ENCODE measurements at regions not wholly inside any gene's neighbourhood (a gene's known extent, or its start where the extent isn't known, plus 50 kb on each side); places are given as distances from the start of the nearest gene placed in this dataset.

GRCh38 chr9:75616841-75617566 is 273.5 kb upstream of the PCSK5 start:
- H2BK5ac ChIP-seq (ENCODE audit: low read length) = no peak overlapping the region
- no peak overlapping the region for H3K23ac ChIP-seq (ENCODE audit: low read length)
- H3K36me3 ChIP-seq (ENCODE audit: control insufficient read depth, insufficient read depth, low read length) = no peaks in the 10 kb centered on the region
- H3K56ac ChIP-seq (ENCODE audit: low read length) = no peak overlapping the region
- WGBS (ENCODE audit: extremely low coverage, insufficient coverage, low lambda C conversion rate) = no CpG with 5 or more reads among the region's 3 CpGs
- H3K9ac ChIP-seq (ENCODE audit: low read length) = no peak overlapping the region
- no peak overlapping the region for H3K4me3 ChIP-seq (ENCODE audit: low read length)
- no peak overlapping the region for H2BK120ac ChIP-seq (ENCODE audit: low read depth, low read length)
- H2AK5ac ChIP-seq (ENCODE audit: low read length) = no peak overlapping the region
- no peaks in the 10 kb centered on the region for H3K79me1 ChIP-seq (ENCODE audit: low read length)
- no peak overlapping the region for H3K18ac ChIP-seq (ENCODE audit: low read length)
- no peak overlapping the region for H3K4ac ChIP-seq (ENCODE audit: low read depth, low read length)
- DNase-seq = no peak
- no peak overlapping the region for H2BK15ac ChIP-seq (replicated peaks; ENCODE audit: low read depth)
- H3K4me2 ChIP-seq (ENCODE audit: low read length) = no peak overlapping the region
- H3K27ac ChIP-seq (ENCODE audit: low read depth, low read length) = no peak overlapping the region
- H4K5ac ChIP-seq (ENCODE audit: low read length) = no peak overlapping the region
- no peaks in the 10 kb centered on the region for H3K27me3 ChIP-seq (ENCODE audit: insufficient read depth, low read length, poor library complexity)
- no peak overlapping the region for H4K8ac ChIP-seq (ENCODE audit: low read depth, low read length)
- H3K4me1 ChIP-seq (ENCODE audit: control insufficient read depth, low read depth, low read length) = no peaks in the 10 kb centered on the region
- H3K79me2 ChIP-seq (ENCODE audit: control insufficient read depth, insufficient read depth, low read length) = no peaks in the 10 kb centered on the region

GRCh38 chr9:75623462-75623861 is 267.0 kb upstream of the PCSK5 start:
- Histone ChIP-seq H3K23ac (ENCODE audit: low read length) (no peak overlapping the region), H3K36me3 (ENCODE audit: control insufficient read depth, insufficient read depth, low read length) (no peaks in the 10 kb centered on the region), H2BK5ac (ENCODE audit: low read length) (no peak overlapping the region), H3K79me2 (ENCODE audit: control insufficient read depth, insufficient read depth, low read length) (no peaks in the 10 kb centered on the region), H4K8ac (ENCODE audit: low read depth, low read length) (no peak overlapping the region), H3K4me2 (ENCODE audit: low read length) (no peak overlapping the region), H3K79me1 (ENCODE audit: low read length) (no peaks in the 10 kb centered on the region), H2AK5ac (ENCODE audit: low read length) (no peak overlapping the region), H2BK15ac (replicated peaks; ENCODE audit: low read depth) (no peak overlapping the region), H2BK120ac (ENCODE audit: low read depth, low read length) (no peak overlapping the region), H3K18ac (ENCODE audit: low read length) (no peak overlapping the region), H3K56ac (ENCODE audit: low read length) (no peak overlapping the region), H3K27ac (ENCODE audit: low read depth, low read length) (no peak overlapping the region), H3K27me3 (ENCODE audit: insufficient read depth, low read length, poor library complexity) (no peaks in the 10 kb centered on the region), H3K4ac (ENCODE audit: low read depth, low read length) (no peak overlapping the region), H3K4me1 (ENCODE audit: control insufficient read depth, low read depth, low read length) (no peaks in the 10 kb centered on the region), H3K9ac (ENCODE audit: low read length) (no peak overlapping the region), H4K5ac (ENCODE audit: low read length) (no peak overlapping the region), H3K4me3 (ENCODE audit: low read length) (no peak overlapping the region)
- no peak for DNase-seq

- Histone ChIP-seq H3K4ac (ENCODE audit: low read depth, low read length) (no peak overlapping the region), H3K4me3 (ENCODE audit: low read length) (no peak overlapping the region), H2BK15ac (replicated peaks; ENCODE audit: low read depth) (no peak overlapping the region), H3K79me2 (ENCODE audit: control insufficient read depth, insufficient read depth, low read length) (no peaks in the 10 kb centered on the region), H3K36me3 (ENCODE audit: control insufficient read depth, insufficient read depth, low read length) (no peaks in the 10 kb centered on the region), H2BK5ac (ENCODE audit: low read length) (no peak overlapping the region), H4K8ac (ENCODE audit: low read depth, low read length) (no peak overlapping the region), H3K18ac (ENCODE audit: low read length) (no peak overlapping the region), H3K4me1 (ENCODE audit: control insufficient read depth, low read depth, low read length) (no peaks in the 10 kb centered on the region), H3K27ac (ENCODE audit: low read depth, low read length) (no peak overlapping the region), H3K9ac (ENCODE audit: low read length) (no peak overlapping the region), H3K79me1 (ENCODE audit: low read length) (no peaks in the 10 kb centered on the region), H3K4me2 (ENCODE audit: low read length) (no peak overlapping the region), H3K23ac (ENCODE audit: low read length) (no peak overlapping the region), H4K5ac (ENCODE audit: low read length) (no peak overlapping the region), H2AK5ac (ENCODE audit: low read length) (no peak overlapping the region), H2BK120ac (ENCODE audit: low read depth, low read length) (no peak overlapping the region), H3K56ac (ENCODE audit: low read length) (no peak overlapping the region), H3K27me3 (ENCODE audit: insufficient read depth, low read length, poor library complexity) (no peaks in the 10 kb centered on the region)
- no peak for DNase-seq
- WGBS (ENCODE audit: extremely low coverage, insufficient coverage, low lambda C conversion rate) = no CpG with 5 or more reads among the region's 2 CpGs
Measured at GRCh38 chr9:75624998-75625397, 265.5 kb upstream of the PCSK5 start.

GRCh38 chr9:75626860-75627259 is 263.6 kb upstream of the PCSK5 start:
- DNase-seq = no peak
- no peak overlapping the region for H4K8ac ChIP-seq (ENCODE audit: low read depth, low read length)
- H3K23ac ChIP-seq (ENCODE audit: low read length) = no peak overlapping the region
- no peak overlapping the region for H4K5ac ChIP-seq (ENCODE audit: low read length)
- no peak overlapping the region for H3K56ac ChIP-seq (ENCODE audit: low read length)
- H3K27me3 ChIP-seq (ENCODE audit: insufficient read depth, low read length, poor library complexity) = no peaks in the 10 kb centered on the region
- H2AK5ac ChIP-seq (ENCODE audit: low read length) = no peak overlapping the region
- H3K4me3 ChIP-seq (ENCODE audit: low read length) = no peak overlapping the region
- no peaks in the 10 kb centered on the region for H3K36me3 ChIP-seq (ENCODE audit: control insufficient read depth, insufficient read depth, low read length)
- no peak overlapping the region for H3K4ac ChIP-seq (ENCODE audit: low read depth, low read length)
- no peak overlapping the region for H2BK15ac ChIP-seq (replicated peaks; ENCODE audit: low read depth)
- no peak overlapping the region for H3K9ac ChIP-seq (ENCODE audit: low read length)
- H3K79me1 ChIP-seq (ENCODE audit: low read length) = no peaks in the 10 kb centered on the region
- no CpG with 5 or more reads among the region's 1 CpG for whole genome bisulfite sequencing (ENCODE audit: extremely low coverage, insufficient coverage, low lambda C conversion rate)
- H2BK5ac ChIP-seq (ENCODE audit: low read length) = no peak overlapping the region
- H3K4me1 ChIP-seq (ENCODE audit: control insufficient read depth, low read depth, low read length) = no peaks in the 10 kb centered on the region
- H2BK120ac ChIP-seq (ENCODE audit: low read depth, low read length) = no peak overlapping the region
- H3K27ac ChIP-seq (ENCODE audit: low read depth, low read length) = no peak overlapping the region
- no peak overlapping the region for H3K18ac ChIP-seq (ENCODE audit: low read length)
- no peak overlapping the region for H3K4me2 ChIP-seq (ENCODE audit: low read length)
- H3K79me2 ChIP-seq (ENCODE audit: control insufficient read depth, insufficient read depth, low read length) = no peaks in the 10 kb centered on the region

DNA sequence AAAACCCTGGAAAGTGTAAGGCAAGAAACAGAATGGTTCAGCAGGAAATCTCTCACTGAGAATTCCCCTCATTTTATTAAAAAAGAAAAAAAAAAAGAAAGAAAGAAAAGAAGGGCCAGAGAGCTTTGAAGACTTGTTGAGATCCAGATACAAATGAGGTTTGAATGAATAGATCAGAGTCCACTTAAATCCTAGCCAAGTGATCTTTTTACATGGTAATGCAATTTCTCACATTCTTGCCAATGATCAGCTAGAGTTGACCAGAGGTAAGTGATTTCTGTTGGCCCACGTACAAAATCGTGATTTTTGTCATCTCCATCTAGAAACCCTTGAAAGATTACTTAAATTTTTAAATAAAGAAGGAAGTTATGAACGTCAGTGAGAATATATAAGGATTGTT is 261.5 kb upstream of the PCSK5 start:
- H3K79me1 ChIP-seq (ENCODE audit: low read length) = no peaks in the 10 kb centered on the region
- no peak overlapping the region for H2AK5ac ChIP-seq (ENCODE audit: low read length)
- no peak overlapping the region for H3K56ac ChIP-seq (ENCODE audit: low read length)
- H3K4me3 ChIP-seq (ENCODE audit: low read length) = no peak overlapping the region
- no peak overlapping the region for H4K8ac ChIP-seq (ENCODE audit: low read depth, low read length)
- H3K4ac ChIP-seq (ENCODE audit: low read depth, low read length) = no peak overlapping the region
- no peak overlapping the region for H2BK15ac ChIP-seq (replicated peaks; ENCODE audit: low read depth)
- H3K36me3 ChIP-seq (ENCODE audit: control insufficient read depth, insufficient read depth, low read length) = no peaks in the 10 kb centered on the region
- no peak overlapping the region for H3K18ac ChIP-seq (ENCODE audit: low read length)
- H2BK5ac ChIP-seq (ENCODE audit: low read length) = no peak overlapping the region
- no peak overlapping the region for H3K4me2 ChIP-seq (ENCODE audit: low read length)
- DNase-seq = no peak
- no peak overlapping the region for H4K5ac ChIP-seq (ENCODE audit: low read length)
- no peaks in the 10 kb centered on the region for H3K79me2 ChIP-seq (ENCODE audit: control insufficient read depth, insufficient read depth, low read length)
- 100% methylated on average over 1 of the region's 3 CpGs for WGBS (ENCODE audit: extremely low coverage, insufficient coverage, low lambda C conversion rate)
- no peak overlapping the region for H3K27ac ChIP-seq (ENCODE audit: low read depth, low read length)
- H2BK120ac ChIP-seq (ENCODE audit: low read depth, low read length) = no peak overlapping the region
- no peaks in the 10 kb centered on the region for H3K27me3 ChIP-seq (ENCODE audit: insufficient read depth, low read length, poor library complexity)
- no peak overlapping the region for H3K23ac ChIP-seq (ENCODE audit: low read length)
- no peaks in the 10 kb centered on the region for H3K4me1 ChIP-seq (ENCODE audit: control insufficient read depth, low read depth, low read length)
- H3K9ac ChIP-seq (ENCODE audit: low read length) = no peak overlapping the region

DNA sequence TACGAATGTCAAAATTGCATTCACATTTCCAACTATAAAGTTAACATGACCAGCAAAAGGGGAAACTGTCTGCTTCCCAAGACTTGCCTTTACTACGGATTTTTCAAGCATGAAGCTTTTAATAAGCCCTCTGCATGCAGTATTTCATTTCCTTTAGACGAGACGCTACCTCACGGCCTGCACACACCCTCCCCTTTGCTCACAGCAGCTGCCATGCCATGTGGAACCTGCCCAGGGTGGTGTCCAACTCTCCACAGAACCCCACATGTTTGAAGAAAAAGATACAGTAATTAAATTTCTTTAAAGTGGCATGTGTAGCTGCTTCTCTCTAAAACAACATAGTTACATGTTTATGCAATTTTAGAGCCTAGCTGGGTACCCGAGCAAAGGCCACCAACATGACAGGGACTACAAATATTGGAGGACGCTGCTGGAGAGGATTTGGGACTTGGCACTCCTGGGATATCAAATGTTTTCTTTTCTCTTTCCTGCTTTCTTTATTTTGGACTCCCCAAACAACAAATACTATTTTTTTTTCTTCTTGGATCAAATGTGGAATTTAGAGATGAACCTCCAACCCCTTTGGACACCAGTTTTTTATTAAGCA is 256.9 kb upstream of the PCSK5 start:
- H2BK5ac ChIP-seq (ENCODE audit: low read length) = no peak overlapping the region
- no peaks in the 10 kb centered on the region for H3K36me3 ChIP-seq (ENCODE audit: control insufficient read depth, insufficient read depth, low read length)
- no peaks in the 10 kb centered on the region for H3K4me1 ChIP-seq (ENCODE audit: control insufficient read depth, low read depth, low read length)
- no peaks in the 10 kb centered on the region for H3K79me2 ChIP-seq (ENCODE audit: control insufficient read depth, insufficient read depth, low read length)
- H3K56ac ChIP-seq (ENCODE audit: low read length) = no peak overlapping the region
- H3K4ac ChIP-seq (ENCODE audit: low read depth, low read length) = no peak overlapping the region
- no peak overlapping the region for H3K27ac ChIP-seq (ENCODE audit: low read depth, low read length)
- H2AK5ac ChIP-seq (ENCODE audit: low read length) = no peak overlapping the region
- H3K79me1 ChIP-seq (ENCODE audit: low read length) = no peaks in the 10 kb centered on the region
- no peak for DNase-seq
- H4K5ac ChIP-seq (ENCODE audit: low read length) = no peak overlapping the region
- no peak overlapping the region for H3K23ac ChIP-seq (ENCODE audit: low read length)
- no peak overlapping the region for H3K18ac ChIP-seq (ENCODE audit: low read length)
- H2BK120ac ChIP-seq (ENCODE audit: low read depth, low read length) = no peak overlapping the region
- H3K27me3 ChIP-seq (ENCODE audit: insufficient read depth, low read length, poor library complexity) = no peaks in the 10 kb centered on the region
- H3K4me2 ChIP-seq (ENCODE audit: low read length) = no peak overlapping the region
- H3K9ac ChIP-seq (ENCODE audit: low read length) = no peak overlapping the region
- H2BK15ac ChIP-seq (replicated peaks; ENCODE audit: low read depth) = no peak overlapping the region
- no CpG with 5 or more reads among the region's 7 CpGs for WGBS (ENCODE audit: extremely low coverage, insufficient coverage, low lambda C conversion rate)
- H3K4me3 ChIP-seq (ENCODE audit: low read length) = no peak overlapping the region
- H4K8ac ChIP-seq (ENCODE audit: low read depth, low read length) = no peak overlapping the region
